ENCODE measurements at regions not wholly inside any gene's neighbourhood (a gene's known extent, or its start where the extent isn't known, plus 50 kb on each side); places are given as distances from the start of the nearest gene placed in this dataset.

DNA sequence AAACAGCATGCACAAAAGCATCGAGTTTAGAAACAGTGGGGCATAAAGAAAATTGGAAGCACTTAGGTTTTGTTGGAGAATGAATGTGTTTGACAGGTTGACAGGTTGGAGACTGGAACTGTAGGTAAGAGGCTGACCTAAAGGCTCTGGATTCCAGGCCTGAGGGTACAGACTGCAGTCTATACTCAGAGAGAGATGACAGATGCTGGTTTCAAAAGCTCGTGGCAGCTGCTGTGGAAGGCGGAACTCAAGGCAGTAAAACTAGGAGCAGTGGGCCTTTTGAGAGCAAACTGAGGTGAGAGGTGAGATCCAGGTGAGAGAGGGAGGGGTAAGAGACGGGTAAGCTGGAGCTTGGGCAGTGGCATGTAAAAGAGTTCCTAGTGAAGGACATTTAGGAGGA lies 415.2 kb downstream of the TRIML1 start:
- WGBS, 2 donors = 58% methylated on average over 4 of the region's 4 CpGs
- Histone ChIP-seq H3K9me3 (no peaks in the 10 kb centered on the region), H3K36me3 (no peaks in the 10 kb centered on the region), H3K4me1 (no peaks in the 10 kb centered on the region), H3K27ac (no peak overlapping the region), H3K4me3 (replicated peaks in 1 of 3) (no peak overlapping the region), H3K27me3 (no peaks in the 10 kb centered on the region)
- TF ChIP-seq POLR2A (IDR thresholded peaks at IDR 0.05) = no peak
- TF ChIP-seq, protein P1, sequence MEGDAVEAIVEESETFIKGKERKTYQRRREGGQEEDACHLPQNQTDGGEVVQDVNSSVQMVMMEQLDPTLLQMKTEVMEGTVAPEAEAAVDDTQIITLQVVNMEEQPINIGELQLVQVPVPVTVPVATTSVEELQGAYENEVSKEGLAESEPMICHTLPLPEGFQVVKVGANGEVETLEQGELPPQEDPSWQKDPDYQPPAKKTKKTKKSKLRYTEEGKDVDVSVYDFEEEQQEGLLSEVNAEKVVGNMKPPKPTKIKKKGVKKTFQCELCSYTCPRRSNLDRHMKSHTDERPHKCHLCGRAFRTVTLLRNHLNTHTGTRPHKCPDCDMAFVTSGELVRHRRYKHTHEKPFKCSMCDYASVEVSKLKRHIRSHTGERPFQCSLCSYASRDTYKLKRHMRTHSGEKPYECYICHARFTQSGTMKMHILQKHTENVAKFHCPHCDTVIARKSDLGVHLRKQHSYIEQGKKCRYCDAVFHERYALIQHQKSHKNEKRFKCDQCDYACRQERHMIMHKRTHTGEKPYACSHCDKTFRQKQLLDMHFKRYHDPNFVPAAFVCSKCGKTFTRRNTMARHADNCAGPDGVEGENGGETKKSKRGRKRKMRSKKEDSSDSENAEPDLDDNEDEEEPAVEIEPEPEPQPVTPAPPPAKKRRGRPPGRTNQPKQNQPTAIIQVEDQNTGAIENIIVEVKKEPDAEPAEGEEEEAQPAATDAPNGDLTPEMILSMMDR (IDR thresholded peaks at IDR 0.05) = no peak
- intact Hi-C loops (cut with DNase I) = no loop called here
- no peak for DNase-seq

DNA sequence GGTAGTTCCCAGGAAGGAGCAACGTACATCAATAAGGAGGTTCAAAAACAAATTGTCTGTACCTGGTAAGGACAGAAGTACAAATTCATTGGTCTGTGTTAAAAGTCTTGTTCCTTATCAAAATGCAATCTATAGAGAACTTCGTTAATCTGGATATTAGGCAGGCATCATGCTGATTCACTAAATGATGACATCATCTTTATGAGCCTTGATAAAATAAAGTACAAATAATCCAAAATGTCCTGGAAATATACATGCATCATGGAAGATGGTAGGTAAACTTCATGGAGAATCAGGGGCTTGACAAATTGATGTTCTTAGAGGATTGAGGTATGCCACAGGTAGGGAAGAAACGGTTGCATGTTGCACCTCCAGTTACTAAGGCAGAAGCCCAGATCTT lies 433.9 kb downstream of the TRIML1 start:
- H3K27me3 ChIP-seq = no peaks in the 10 kb centered on the region
- WGBS, 2 donors = 81 to 82% methylated on average over 3 of the region's 3 CpGs

DNA sequence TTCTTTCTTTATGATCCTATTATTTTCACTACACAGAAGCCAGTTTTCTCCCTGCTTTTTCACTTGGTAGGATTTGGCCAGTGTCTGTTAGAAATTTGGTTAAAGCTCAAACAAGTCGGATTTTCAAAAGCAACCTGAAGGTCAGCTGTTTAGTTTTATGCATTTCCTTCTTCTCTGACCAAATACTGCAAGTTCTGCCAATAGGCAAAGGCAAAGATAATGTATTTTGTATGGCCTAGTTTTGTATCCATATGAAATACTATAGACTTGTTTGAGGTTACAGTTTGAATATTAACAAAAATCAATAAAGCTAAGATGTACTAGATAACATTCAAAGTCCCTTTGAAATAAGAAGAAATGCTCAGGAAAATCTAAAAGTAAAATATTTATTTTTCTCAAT lies 439.4 kb downstream of the TRIML1 start:
- 60 to 63% methylated on average over 1 of the region's 1 CpG for WGBS, 2 donors

More for the DNA sequence above, 433.9 kb downstream of the TRIML1 start:
- H3K36me3 ChIP-seq = no peaks in the 10 kb centered on the region
- TF ChIP-seq, protein P1 (IDR thresholded peaks at IDR 0.05) = no peak
- no peak for DNase-seq
- intact Hi-C loops (cut with DNase I) = no loop called here
- H3K4me1 ChIP-seq = no peaks in the 10 kb centered on the region
- no peak overlapping the region for H3K27ac ChIP-seq
- H3K9me3 ChIP-seq = no peaks in the 10 kb centered on the region
- no peak overlapping the region for H3K4me3 ChIP-seq (replicated peaks in 1 of 3)

DNA sequence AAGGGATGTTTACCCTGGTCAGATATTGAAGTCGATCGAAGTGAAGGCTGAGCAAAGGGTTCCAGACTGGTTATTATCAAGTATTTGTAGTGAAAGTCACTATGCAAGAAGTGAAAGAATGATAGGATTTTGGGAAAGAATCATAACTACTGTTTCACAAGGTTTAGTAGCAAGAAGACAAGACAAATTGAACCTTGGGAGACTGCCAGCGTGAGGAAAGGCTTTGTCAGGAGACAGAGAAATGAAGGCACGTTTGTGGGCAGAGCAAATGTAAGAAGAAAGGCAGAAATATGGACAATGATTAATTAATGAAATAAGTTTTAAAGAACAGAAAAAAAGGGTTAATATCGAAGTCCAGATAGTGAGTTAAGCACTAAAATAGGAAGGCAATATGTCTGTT lies 456.8 kb downstream of the TRIML1 start:
- Histone ChIP-seq H3K27ac (no peak overlapping the region), H3K4me3 (replicated peaks in 1 of 3) (no peak overlapping the region), H3K9me3 (no peaks in the 10 kb centered on the region), H3K36me3 (no peaks in the 10 kb centered on the region), H3K27me3 (no peaks in the 10 kb centered on the region), H3K4me1 (no peaks in the 10 kb centered on the region)
- no peak for TF ChIP-seq POLR2A (IDR thresholded peaks at IDR 0.05)
- TF ChIP-seq, protein P1 (IDR thresholded peaks at IDR 0.05) = no peak
- intact Hi-C loops (cut with DNase I) = no loop called here
- 74 to 76% methylated on average over 5 of the region's 5 CpGs for WGBS, 2 donors
- no peak for DNase-seq

More for the DNA sequence above, 439.4 kb downstream of the TRIML1 start:
- Histone ChIP-seq H3K4me1 (no peaks in the 10 kb centered on the region), H3K36me3 (no peaks in the 10 kb centered on the region), H3K9me3 (no peaks in the 10 kb centered on the region), H3K27ac (no peak overlapping the region), H3K27me3 (no peaks in the 10 kb centered on the region), H3K4me3 (replicated peaks in 1 of 3) (no peak overlapping the region)
- intact Hi-C loops (cut with DNase I) = no loop called here
- DNase-seq = no peak
- TF ChIP-seq, protein P1 (IDR thresholded peaks at IDR 0.05) = no peak
- TF ChIP-seq POLR2A (IDR thresholded peaks at IDR 0.05) = no peak

DNA sequence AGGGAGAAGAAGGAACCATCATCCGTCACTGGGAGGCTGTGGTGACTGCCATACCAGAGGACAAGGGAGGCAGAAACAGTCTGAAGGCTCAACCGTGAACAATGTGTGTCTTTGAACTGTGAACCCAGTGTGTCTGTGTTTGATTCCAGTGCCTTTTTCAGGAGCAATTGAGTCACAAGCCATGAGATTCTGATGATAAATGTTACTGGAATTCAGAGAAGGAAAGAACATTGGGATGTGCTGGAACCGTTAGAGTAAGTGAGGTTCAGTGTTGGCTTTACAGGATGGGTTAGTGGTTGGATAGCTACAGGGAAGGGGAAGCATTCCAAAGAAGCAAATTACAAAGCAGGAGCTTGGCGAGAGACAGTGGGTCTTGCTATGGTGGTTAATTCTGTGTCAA lies 464.4 kb downstream of the TRIML1 start:
- H3K27me3 ChIP-seq = no peaks in the 10 kb centered on the region
- WGBS, 2 donors = 84 to 85% methylated on average over 4 of the region's 4 CpGs
- H3K4me3 ChIP-seq (replicated peaks in 1 of 3) = no peak overlapping the region
- DNase-seq = no peak
- no peaks in the 10 kb centered on the region for H3K36me3 ChIP-seq
- TF ChIP-seq, protein P1 (IDR thresholded peaks at IDR 0.05) = no peak
- no peak for TF ChIP-seq POLR2A (IDR thresholded peaks at IDR 0.05)
- no peaks in the 10 kb centered on the region for H3K4me1 ChIP-seq
- intact Hi-C loops (cut with DNase I) = no loop called here
- no peak overlapping the region for H3K27ac ChIP-seq
- H3K9me3 ChIP-seq = no peaks in the 10 kb centered on the region

Data from thyroid gland (tissue), 4 donors.